PC-3 (cell line): ENCODE measurements at regions not wholly inside any gene's neighbourhood (a gene's known extent, or its start where the extent isn't known, plus 50 kb on each side); places are given as distances from the start of the nearest gene placed in this dataset.

Experiments
- ATAC-seq: fragments of 200-7000 bp; cut with Tn5 transposase; 2 replicates; pipeline ENCODE4 v1.9.1; 2020; ENCODE audit warnings: mild to moderate bottlenecking, moderate library complexity
- BruUV-seq: library from RNA; stranded (reverse); fragments of 400-500 nt; replicated peaks from 2 replicates; lab custom pipeline; 2021; lab: Mats Ljungman, UMichigan
- CTCF ChIA-PET: fragments of 300-600 bp; sonication (Branson Sonifier 250); formaldehyde crosslinking; loops from one replicate; lab custom pipeline; 2022; ENCODE audit warnings: antibody characterized with exemption; lab: Charles Lee
- POLR2A ChIA-PET: fragments of 300-600 bp; sonication (Branson Sonifier 250); formaldehyde crosslinking; loops from one replicate; lab custom pipeline; 2022; ENCODE audit warnings: antibody characterized with exemption; ENCODE audit not compliant: unreplicated experiment; lab: Charles Lee
- DNase-seq: peaks from one replicate; pipeline ENCODE4 v3.0.0-alpha.2; 2015
- H2AFZ ChIP-seq: fragments of 300-600 bp; sonication (generic); 2 replicates; pipeline ENCODE4 v1.6.0; 2016; ENCODE audit warnings: antibody characterized with exemption, low read length
- H3F3A ChIP-seq: fragments of 300-600 bp; sonication (generic); one replicate; pipeline ENCODE4 v1.6.0; 2017; ENCODE audit warnings: antibody characterized with exemption, low read length, control low read depth, mild to moderate bottlenecking; ENCODE audit not compliant: unreplicated experiment
- H3K27ac ChIP-seq: fragments of 300-600 bp; sonication (generic); 2 replicates; pipeline ENCODE4 v1.5.1; 2016; ENCODE audit warnings: mild to moderate bottlenecking, low read length
- H3K27me3 ChIP-seq: fragments of 300-600 bp; sonication (generic); 2 replicates; pipeline ENCODE4 v1.6.1; 2016; ENCODE audit warnings: low read length, mixed read lengths
- H3K36me3 ChIP-seq: fragments of 300-600 bp; sonication (generic); 2 replicates; pipeline ENCODE4 v1.6.1; 2016; ENCODE audit warnings: low read depth, mixed run types, low read length, mixed read lengths
- H3K4me1 ChIP-seq: fragments of 300-600 bp; sonication (generic); 2 replicates; pipeline ENCODE4 v1.5.1; 2016; ENCODE audit warnings: low read length; ENCODE audit not compliant: insufficient read depth
- H3K4me2 ChIP-seq: fragments of 300-600 bp; sonication (generic); 2 replicates; pipeline ENCODE4 v1.6.0; 2016; ENCODE audit warnings: low read length
- H3K4me3 ChIP-seq: fragments of 300-600 bp; sonication (generic); 2 replicates; pipeline ENCODE4 v1.5.1; 2016; ENCODE audit warnings: mild to moderate bottlenecking, low read length, mixed read lengths
- H3K79me2 ChIP-seq: fragments of 300-600 bp; sonication (generic); 2 replicates; pipeline ENCODE4 v1.6.1; 2017; ENCODE audit warnings: low read length, mixed read lengths
- H3K9ac ChIP-seq: fragments of 300-600 bp; sonication (generic); 2 replicates; pipeline ENCODE4 v1.6.0; 2016; ENCODE audit warnings: mild to moderate bottlenecking, low read length
- H3K9me2 ChIP-seq: fragments of 300-600 bp; sonication (generic); replicated peaks from 2 replicates; pipeline ENCODE4 v1.6.1; 2016; ENCODE audit warnings: mixed run types, low read length, mixed read lengths
- H3K9me3 ChIP-seq: fragments of 300-600 bp; sonication (generic); 2 replicates; pipeline ENCODE4 v1.6.1; 2016; ENCODE audit warnings: low read length, mixed read lengths
- H4K20me1 ChIP-seq: fragments of 300-600 bp; sonication (generic); 2 replicates; pipeline ENCODE4 v1.6.1; 2016; ENCODE audit warnings: low read length, mixed read lengths
- EZH2 ChIP-seq: fragments of 300-600 bp; sonication (generic); IDR thresholded peaks from one replicate; pipeline ENCODE4 v1.6.1; 2017; ENCODE audit warnings: antibody characterized with exemption, mild to moderate bottlenecking, low read length; ENCODE audit not compliant: unreplicated experiment
- EZH2phosphoT487 ChIP-seq: fragments of 300-600 bp; sonication (generic); IDR thresholded peaks from 2 replicates; pipeline ENCODE4 v1.6.1; 2018; ENCODE audit warnings: mild to moderate bottlenecking, antibody characterized with exemption, low read length, borderline replicate concordance
- intact Hi-C: fragments of 100-400 bp; cut with micrococcal nuclease; formaldehyde crosslinking; loops from 2 replicates; pipeline ENCODE4 v1.9.0; 2023
- TF ChIP-seq, protein P1 (sequence below): fragments of 300-600 bp; sonication (generic); conservative IDR thresholded peaks from 2 replicates; pipeline ENCODE4 v1.5.1; 2017; ENCODE audit warnings: antibody characterized with exemption, low read depth, mild to moderate bottlenecking, low read length

GRCh38 chr21:35510957-35511695 lies 462.0 kb upstream of the RUNX1 start:
- H3K4me1 ChIP-seq, result peaks cover 40% of the 10 kb centered on the region
- H3K27ac ChIP-seq, result peak overlapping the region; percentile 95
- CTCF ChIA-PET, result interaction anchor here (0.5 to 0.6 kb wide), 2 partner anchors 625 to 627 kb away, joined by 3 to 10 read pairs; no protein-coding TSS in a partner anchor
- H3F3A ChIP-seq, result peaks cover 7% of the 10 kb centered on the region
- ATAC-seq, result peak; percentile 87
- no peaks in the 10 kb centered on the region for H3K27me3 ChIP-seq
- H3K79me2 ChIP-seq, result no peaks in the 10 kb centered on the region
- H3K9me3 ChIP-seq, result no peaks in the 10 kb centered on the region
- no peaks in the 10 kb centered on the region for H3K36me3 ChIP-seq
- peak overlapping the region; percentile 45; the same call in 1 of the 2 replicates for H2AFZ ChIP-seq
- H3K4me2 ChIP-seq, result peak overlapping the region; percentile 67
- peak; percentile 89 for DNase-seq
- intact Hi-C loops, result loop anchor here (1.0 to 5.0 kb wide), 6 partner anchors 13 to 622 kb away; partner anchors contain the start of gene RUNX1
- H3K9ac ChIP-seq, result peak overlapping the region; percentile 63
- H4K20me1 ChIP-seq, result no peaks in the 10 kb centered on the region
- POLR2A ChIA-PET, result interaction anchor here (0.8 kb wide), 1 partner anchor 623 kb away, joined by 7 read pairs; no protein-coding TSS in a partner anchor
- no TSS peak for BruUV-seq
- TF ChIP-seq EZH2phosphoT487 (no peak), EZH2 (no peak)
- TF ChIP-seq, protein P1, sequence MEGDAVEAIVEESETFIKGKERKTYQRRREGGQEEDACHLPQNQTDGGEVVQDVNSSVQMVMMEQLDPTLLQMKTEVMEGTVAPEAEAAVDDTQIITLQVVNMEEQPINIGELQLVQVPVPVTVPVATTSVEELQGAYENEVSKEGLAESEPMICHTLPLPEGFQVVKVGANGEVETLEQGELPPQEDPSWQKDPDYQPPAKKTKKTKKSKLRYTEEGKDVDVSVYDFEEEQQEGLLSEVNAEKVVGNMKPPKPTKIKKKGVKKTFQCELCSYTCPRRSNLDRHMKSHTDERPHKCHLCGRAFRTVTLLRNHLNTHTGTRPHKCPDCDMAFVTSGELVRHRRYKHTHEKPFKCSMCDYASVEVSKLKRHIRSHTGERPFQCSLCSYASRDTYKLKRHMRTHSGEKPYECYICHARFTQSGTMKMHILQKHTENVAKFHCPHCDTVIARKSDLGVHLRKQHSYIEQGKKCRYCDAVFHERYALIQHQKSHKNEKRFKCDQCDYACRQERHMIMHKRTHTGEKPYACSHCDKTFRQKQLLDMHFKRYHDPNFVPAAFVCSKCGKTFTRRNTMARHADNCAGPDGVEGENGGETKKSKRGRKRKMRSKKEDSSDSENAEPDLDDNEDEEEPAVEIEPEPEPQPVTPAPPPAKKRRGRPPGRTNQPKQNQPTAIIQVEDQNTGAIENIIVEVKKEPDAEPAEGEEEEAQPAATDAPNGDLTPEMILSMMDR, result no peak
- no peaks in the 10 kb centered on the region for H3K9me2 ChIP-seq
- H3K4me3 ChIP-seq, result peak overlapping the region; percentile 20; the same call in 1 of the 2 replicates

GRCh38 chr21:35510294-35510693 lies 461.2 kb upstream of the RUNX1 start:
- peaks cover 40% of the 10 kb centered on the region for H3K4me1 ChIP-seq
- CTCF ChIA-PET, result no interaction called here
- H3F3A ChIP-seq, result peaks cover 7% of the 10 kb centered on the region
- H2AFZ ChIP-seq, result no peak overlapping the region
- intact Hi-C loops, result loop anchor here (2.0 to 5.0 kb wide), 4 partner anchors 107 to 621 kb away; partner anchors contain the start of gene RUNX1
- TF ChIP-seq EZH2, result no peak
- TF ChIP-seq EZH2phosphoT487, result no peak
- TF ChIP-seq, protein P1, result no peak
- no peaks in the 10 kb centered on the region for H3K36me3 ChIP-seq
- peak overlapping the region; percentile 95 for H3K27ac ChIP-seq
- H4K20me1 ChIP-seq, result no peaks in the 10 kb centered on the region
- H3K4me2 ChIP-seq, result 0 out of 2 replicates have a peak overlapping the region, but pooled peaks have one; percentile 67
- no peaks in the 10 kb centered on the region for H3K9me2 ChIP-seq
- H3K27me3 ChIP-seq, result no peaks in the 10 kb centered on the region
- BruUV-seq, result no TSS peak
- H3K4me3 ChIP-seq, result no peak overlapping the region
- DNase-seq, result no peak
- POLR2A ChIA-PET, result no interaction called here
- no peak for ATAC-seq
- H3K9me3 ChIP-seq, result no peaks in the 10 kb centered on the region
- H3K9ac ChIP-seq, result no peak overlapping the region
- no peaks in the 10 kb centered on the region for H3K79me2 ChIP-seq
